Neuronal stem cell (in vitro differentiated cells): ENCODE measurements at regions not wholly inside any gene's neighbourhood (a gene's known extent, or its start where the extent isn't known, plus 50 kb on each side); places are given as distances from the start of the nearest gene placed in this dataset.

Experiments
- DNase-seq: peaks from one replicate; pipeline ENCODE4 v3.0.0-alpha.2; 2013; ENCODE audit warnings: low spot score
- H2AFZ ChIP-seq: one replicate; pipeline ENCODE4 v1.6.1; 2013; ENCODE audit warnings: mild to moderate bottlenecking, low read length, inconsistent platforms
- H2AK5ac ChIP-seq: 2 replicates; pipeline ENCODE4 v1.6.1; 2013; ENCODE audit warnings: low read depth, mild to moderate bottlenecking, inconsistent platforms, low read length, moderate library complexity, mixed read lengths
- H2BK120ac ChIP-seq: 2 replicates; pipeline ENCODE4 v1.6.1; 2013; ENCODE audit warnings: low read depth, mild to moderate bottlenecking, inconsistent platforms, low read length, moderate library complexity, mixed read lengths
- H2BK12ac ChIP-seq: one replicate; pipeline ENCODE4 v1.6.1; 2013; ENCODE audit warnings: low read length, inconsistent platforms
- H2BK15ac ChIP-seq: 2 replicates; pipeline ENCODE4 v1.6.1; 2013; ENCODE audit warnings: mild to moderate bottlenecking, low read length, inconsistent platforms, mixed read lengths
- H2BK5ac ChIP-seq: one replicate; pipeline ENCODE4 v1.6.1; 2013; ENCODE audit warnings: inconsistent platforms, mild to moderate bottlenecking, low read length, moderate library complexity
- H3K14ac ChIP-seq: one replicate; pipeline ENCODE4 v1.6.1; 2013; ENCODE audit warnings: low read length, inconsistent platforms
- H3K18ac ChIP-seq: 2 replicates; pipeline ENCODE4 v1.6.1; 2013; ENCODE audit warnings: low read length, inconsistent platforms
- H3K23ac ChIP-seq: 2 replicates; pipeline ENCODE4 v1.6.1; 2013; ENCODE audit warnings: low read depth, mild to moderate bottlenecking, mixed read lengths, low read length, inconsistent platforms; ENCODE audit not compliant: poor library complexity
- H3K27ac ChIP-seq: replicated peaks from 3 replicates; pipeline ENCODE4 v1.5.1; 2013; ENCODE audit warnings: low read length, inconsistent platforms
- H3K27me3 ChIP-seq, 3 experiments: 2 replicates each; pipeline ENCODE4 v1.6.1; 2013; ENCODE audit warnings: low read length in 3 of 3, mild to moderate bottlenecking in 2 of 3, inconsistent platforms in 1 of 3, low read depth in 1 of 3, mixed read lengths in 1 of 3, moderate library complexity in 1 of 3; ENCODE audit not compliant: control insufficient read depth in 3 of 3, insufficient read depth in 3 of 3
- H3K36me3 ChIP-seq, 2 donors: replicated peaks in 1 of 2; 2 replicates each; pipeline ENCODE4 v1.6.1; 2013; ENCODE audit warnings: low read length in 2 of 2; ENCODE audit not compliant: control insufficient read depth in 2 of 2, insufficient read depth in 2 of 2
- H3K4ac ChIP-seq: 2 replicates; pipeline ENCODE4 v1.6.1; 2013; ENCODE audit warnings: inconsistent platforms, mild to moderate bottlenecking, low read length, moderate library complexity
- H3K4me1 ChIP-seq, 2 donors: 1 replicate in 1 of 2; 2 replicates in 1 of 2; pipeline ENCODE4 v1.6.1; 2013; ENCODE audit warnings: low read length in 2 of 2, low read depth in 1 of 2; ENCODE audit not compliant: control insufficient read depth in 2 of 2, insufficient read depth in 1 of 2
- H3K4me2 ChIP-seq: one replicate; pipeline ENCODE4 v1.6.1; 2013; ENCODE audit warnings: mild to moderate bottlenecking, low read length, inconsistent platforms; ENCODE audit not compliant: insufficient read depth, poor library complexity, severe bottlenecking
- H3K4me3 ChIP-seq, 2 donors: 2 replicates each; pipeline ENCODE4 v1.5.1; 2013; ENCODE audit warnings: low read length in 2 of 2, mild to moderate bottlenecking in 2 of 2, inconsistent platforms in 1 of 2, moderate library complexity in 1 of 2
- H3K79me1 ChIP-seq: one replicate; pipeline ENCODE4 v1.6.1; 2013; ENCODE audit warnings: low read depth, mild to moderate bottlenecking, inconsistent platforms, low read length, moderate library complexity
- H3K9ac ChIP-seq: one replicate; pipeline ENCODE4 v1.6.1; 2013; ENCODE audit warnings: mild to moderate bottlenecking, low read depth, low read length, inconsistent platforms; ENCODE audit not compliant: poor library complexity
- H3K9me3 ChIP-seq, 2 donors: replicated peaks in 1 of 2; 2 replicates each; pipeline versions ENCODE3 to v1.6.1; 2013; ENCODE audit warnings: low read length in 2 of 2, mild to moderate bottlenecking in 2 of 2, inconsistent platforms in 1 of 2, low read depth in 1 of 2, mixed read lengths in 1 of 2, moderate library complexity in 1 of 2; ENCODE audit not compliant: control insufficient read depth in 2 of 2, insufficient read depth in 1 of 2
- H4K8ac ChIP-seq: one replicate; pipeline ENCODE4 v1.6.1; 2013; ENCODE audit warnings: low read depth, mild to moderate bottlenecking, inconsistent platforms, low read length, moderate library complexity
- H4K91ac ChIP-seq: one replicate; pipeline ENCODE4 v1.6.1; 2013; ENCODE audit warnings: low read length, low read depth, mild to moderate bottlenecking, inconsistent platforms; ENCODE audit not compliant: poor library complexity
- WGBS, 2 donors: extraction: QIAGEN DNeasy Blood & Tissue Kit; methylation state at CpG; one replicate each; pipeline ENCODE4 v1.1.7; 2013; ENCODE audit warnings: missing lambda C conversion rate in 2 of 2, mixed read lengths in 1 of 2; ENCODE audit not compliant: insufficient read length in 2 of 2, insufficient replicate concordance in 1 of 2; ENCODE audit errors: extremely low coverage in 2 of 2; 5-methylcytosine and 5-hydroxymethylcytosine counted together

DNA sequence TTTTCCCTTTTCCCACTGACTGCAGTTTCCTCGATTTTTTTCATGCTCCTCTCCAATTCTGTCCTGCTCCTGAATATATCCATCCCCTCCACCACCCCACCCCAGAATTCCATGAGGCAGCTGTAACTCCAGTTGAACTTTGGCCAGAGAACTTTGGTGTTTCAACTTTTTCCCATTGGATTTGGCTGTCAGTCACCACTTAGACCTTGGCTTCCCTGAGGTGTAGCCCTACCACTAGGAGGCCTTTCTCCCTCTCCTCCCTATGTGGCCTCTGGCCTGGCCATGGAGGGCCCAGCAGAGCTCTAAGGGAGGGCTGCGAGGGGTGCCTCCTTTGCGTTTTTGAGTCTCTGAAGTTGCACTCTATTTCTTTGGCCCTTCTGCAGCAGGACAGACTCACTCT, 261.3 kb downstream of the PIK3R1 start:
- Histone ChIP-seq H2AFZ (no peak overlapping the region), H3K79me1 (no peaks in the 10 kb centered on the region), H3K27ac (no peak overlapping the region), H3K36me3 (no peaks in the 10 kb centered on the region), H2BK120ac (no peak overlapping the region), H4K91ac (no peak overlapping the region), H3K27me3 (no peaks in the 10 kb centered on the region), H3K23ac (no peak overlapping the region), H2AK5ac (no peak overlapping the region), H4K8ac (no peak overlapping the region), H3K4ac (no peak overlapping the region), H3K9me3 (no peaks in the 10 kb centered on the region), H2BK5ac (no peak overlapping the region), H3K18ac (no peak overlapping the region), H2BK12ac (no peak overlapping the region), H3K4me2 (no peak overlapping the region), H3K9ac (no peak overlapping the region), H3K4me1 (no peaks in the 10 kb centered on the region), H2BK15ac (no peak overlapping the region), H3K4me3 (no peak overlapping the region), H3K14ac (no peak overlapping the region)
- no peak for DNase-seq
- no CpG with 5 or more reads among the region's 3 CpGs for WGBS, 2 donors

- no peak overlapping the region for H2BK12ac ChIP-seq
- H3K27ac ChIP-seq = no peak overlapping the region
- H3K4me1 ChIP-seq = no peaks in the 10 kb centered on the region
- H3K9ac ChIP-seq = no peak overlapping the region
- H3K9me3 ChIP-seq = no peaks in the 10 kb centered on the region
- H3K23ac ChIP-seq = no peak overlapping the region
- H3K4me2 ChIP-seq = no peak overlapping the region
- WGBS, 2 donors = no CpG with 5 or more reads among the region's 2 CpGs
- H3K14ac ChIP-seq = no peak overlapping the region
- H2BK5ac ChIP-seq = no peak overlapping the region
- H3K36me3 ChIP-seq = no peaks in the 10 kb centered on the region
- no peak overlapping the region for H4K91ac ChIP-seq
- DNase-seq = no peak
- H3K4me3 ChIP-seq = no peak overlapping the region
- no peak overlapping the region for H3K4ac ChIP-seq
- H4K8ac ChIP-seq = no peak overlapping the region
- no peak overlapping the region for H2AK5ac ChIP-seq
- H3K79me1 ChIP-seq = no peaks in the 10 kb centered on the region
- H3K27me3 ChIP-seq = no peaks in the 10 kb centered on the region
- H2BK120ac ChIP-seq = no peak overlapping the region
- H3K18ac ChIP-seq = no peak overlapping the region
- H2BK15ac ChIP-seq = no peak overlapping the region
- H2AFZ ChIP-seq = no peak overlapping the region
Observed at GRCh38 chr5:68478301-68479095, 262.9 kb downstream of the PIK3R1 start.

DNA sequence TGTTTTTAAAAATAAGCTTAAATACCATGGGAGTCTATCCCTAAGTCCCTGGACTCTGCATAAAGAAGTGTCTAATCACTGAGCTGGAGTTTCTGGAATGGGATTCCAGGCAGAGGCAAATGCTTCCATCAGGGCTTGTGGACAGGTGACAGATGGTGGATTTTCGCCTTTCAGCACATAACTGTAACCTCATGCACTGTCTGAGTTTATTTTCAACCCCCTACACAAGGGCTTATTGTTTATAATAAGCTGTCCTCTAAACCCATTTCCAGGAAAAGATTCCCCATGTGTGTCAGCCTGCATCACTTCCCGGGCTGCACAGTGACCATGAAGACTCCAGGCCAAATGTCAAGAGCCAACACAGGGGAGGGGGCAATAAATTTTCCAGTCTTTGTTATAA, 264.0 kb downstream of the PIK3R1 start:
- Histone ChIP-seq H3K79me1 (no peaks in the 10 kb centered on the region), H3K4me2 (no peak overlapping the region), H3K36me3 (no peaks in the 10 kb centered on the region), H4K91ac (no peak overlapping the region), H2AFZ (no peak overlapping the region), H3K18ac (no peak overlapping the region), H3K23ac (no peak overlapping the region), H3K9ac (no peak overlapping the region), H4K8ac (no peak overlapping the region), H3K27ac (no peak overlapping the region), H2BK5ac (no peak overlapping the region), H2BK15ac (no peak overlapping the region), H3K4ac (no peak overlapping the region), H3K14ac (no peak overlapping the region), H3K4me3 (no peak overlapping the region), H3K4me1 (no peaks in the 10 kb centered on the region), H2AK5ac (no peak overlapping the region), H3K27me3 (no peaks in the 10 kb centered on the region), H2BK12ac (no peak overlapping the region), H3K9me3 (no peaks in the 10 kb centered on the region), H2BK120ac (no peak overlapping the region)
- WGBS, 2 donors = no CpG with 5 or more reads among the region's 2 CpGs
- no peak for DNase-seq

DNA sequence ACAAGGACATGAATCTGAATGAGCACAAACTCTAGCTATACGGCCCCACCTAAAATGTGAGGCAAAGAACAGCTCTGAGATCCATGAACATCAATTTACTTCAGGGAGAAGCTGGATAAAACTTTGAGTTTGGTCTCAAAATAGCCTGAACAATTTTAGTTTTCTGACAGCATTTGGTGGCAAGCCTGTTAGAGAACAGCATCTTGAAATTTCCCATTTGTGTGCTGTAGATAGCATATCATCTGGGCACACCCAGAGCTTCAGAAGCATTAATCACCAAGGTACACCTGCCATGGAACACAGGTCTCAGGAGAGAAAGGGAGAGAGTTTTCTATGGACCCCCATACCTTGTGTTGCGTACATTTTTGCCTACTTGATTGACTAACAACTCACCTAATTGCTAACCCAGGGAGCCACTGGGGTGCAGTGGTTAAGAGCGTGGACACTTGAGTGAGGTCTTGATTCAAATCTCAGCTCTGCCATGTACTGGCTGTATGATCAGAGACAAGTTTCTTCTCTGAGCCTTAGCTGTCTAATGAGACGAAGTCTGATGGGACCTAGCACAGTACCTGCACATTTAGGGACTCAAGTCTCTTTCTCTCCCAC, 264.9 kb downstream of the PIK3R1 start:
- Histone ChIP-seq H2AFZ (no peak overlapping the region), H3K27me3 (no peaks in the 10 kb centered on the region), H3K18ac (no peak overlapping the region), H3K4me3 (no peak overlapping the region), H2BK15ac (no peak overlapping the region), H3K79me1 (no peaks in the 10 kb centered on the region), H3K14ac (no peak overlapping the region), H3K23ac (no peak overlapping the region), H3K4ac (no peak overlapping the region), H3K4me1 (no peaks in the 10 kb centered on the region), H3K4me2 (no peak overlapping the region), H2AK5ac (no peak overlapping the region), H3K27ac (no peak overlapping the region), H2BK120ac (no peak overlapping the region), H3K9ac (no peak overlapping the region), H3K9me3 (no peaks in the 10 kb centered on the region), H2BK12ac (no peak overlapping the region), H3K36me3 (no peaks in the 10 kb centered on the region), H2BK5ac (no peak overlapping the region), H4K91ac (no peak overlapping the region), H4K8ac (no peak overlapping the region)
- WGBS, 2 donors = no CpG with 5 or more reads among the region's 4 CpGs
- DNase-seq = no peak
